ENCODE measurements at regions not wholly inside any gene's neighbourhood (a gene's known extent, or its start where the extent isn't known, plus 50 kb on each side); places are given as distances from the start of the nearest gene placed in this dataset.

GRCh38 chr4:153852501-153852900 lies 63.6 kb upstream of the SFRP2 start:
- Histone ChIP-seq H4K5ac (ENCODE audit: insufficient read length, low read depth, low read length) (no peak overlapping the region), H3K4me2 (ENCODE audit: insufficient read depth, insufficient read length, low read length) (no peak overlapping the region), H3K9me3 (ENCODE audit: control insufficient read depth, low read depth, low read length) (no peaks in the 10 kb centered on the region), H2BK15ac (ENCODE audit: low read depth, low read length) (no peak overlapping the region), H3K56ac (ENCODE audit: insufficient read length, low read depth, low read length) (no peak overlapping the region), H3K4ac (ENCODE audit: low read depth, low read length) (no peak overlapping the region), H4K20me1 (ENCODE audit: control insufficient read depth, insufficient read depth, insufficient read length) (no peaks in the 10 kb centered on the region), H3K4me1 (ENCODE audit: insufficient read depth, low read length) (no peaks in the 10 kb centered on the region), H3K23ac (ENCODE audit: insufficient read length, low read depth, low read length) (no peak overlapping the region), H4K8ac (replicated peaks; ENCODE audit: insufficient read length, low read depth, low read length) (no peak overlapping the region), H3K79me1 (ENCODE audit: insufficient read depth, low read depth, low read length, poor library complexity, severe bottlenecking) (no peaks in the 10 kb centered on the region), H3K9ac (ENCODE audit: extremely low read depth, insufficient read length, low read length) (no peak overlapping the region), H3K14ac (ENCODE audit: insufficient read depth, low read length) (no peak overlapping the region), H2BK12ac (ENCODE audit: insufficient read length, low read depth, low read length) (no peak overlapping the region), H2BK5ac (ENCODE audit: insufficient read length, low read length) (no peak overlapping the region), H3T11ph (ENCODE audit: low read length) (no peak overlapping the region), H3K27ac (ENCODE audit: insufficient read length, low read depth, low read length) (no peak overlapping the region), H3K27me3 (ENCODE audit: insufficient read depth, low read length) (no peaks in the 10 kb centered on the region), H2BK120ac (ENCODE audit: low read depth, low read length, poor library complexity, severe bottlenecking) (no peak overlapping the region), H2AK5ac (ENCODE audit: insufficient read length, low read length) (no peak overlapping the region), H4K91ac (ENCODE audit: insufficient read length, low read depth, low read length) (no peak overlapping the region), H3K23me2 (ENCODE audit: insufficient read length, low read depth, low read length, poor library complexity, severe bottlenecking) (no peaks in the 10 kb centered on the region), H3K18ac (ENCODE audit: insufficient read length, low read depth, low read length) (no peak overlapping the region), H2AFZ (ENCODE audit: low read length) (no peak overlapping the region), H2BK20ac (ENCODE audit: low read depth, low read length, poor library complexity, severe bottlenecking) (no peak overlapping the region), H3K79me2 (ENCODE audit: insufficient read depth, low read length) (no peaks in the 10 kb centered on the region)
- Mint-ChIP-seq H3K27me3 (ENCODE audit: low read depth) (no peaks in the 10 kb centered on the region; the same call in none of the 2 replicates), H3K27ac (no peak overlapping the region), H3K4me1 (no peaks in the 10 kb centered on the region), H3K4me3 (no peak overlapping the region), H3K36me3 (ENCODE audit: insufficient read depth in 1 of 3, low read depth in 3 of 3) (peaks cover 0 to 15% (median 6%) of the 10 kb centered on the region in 3 experiments; a peak in 4 of 7 replicates), H3K9me3 (peaks cover 24 to 28% of the 10 kb centered on the region in 2 experiments)
- no CpG with 5 or more reads among the region's 1 CpG for WGBS (ENCODE audit: extremely low coverage, insufficient read length, low lambda C conversion rate)
- TF ChIP-seq CTCF (conservative IDR thresholded peaks at IDR 0.05): no peak
- no peak for DNase-seq

All from H9 (cell line).